ENCODE measurements at regions not wholly inside any gene's neighbourhood (a gene's known extent, or its start where the extent isn't known, plus 50 kb on each side); places are given as distances from the start of the nearest gene placed in this dataset.
"Not testable (repeated sequence)": the region's sequence is repeated elsewhere in the genome, so short reads cannot be mapped to it uniquely, and the experiment has no call there.

DNA sequence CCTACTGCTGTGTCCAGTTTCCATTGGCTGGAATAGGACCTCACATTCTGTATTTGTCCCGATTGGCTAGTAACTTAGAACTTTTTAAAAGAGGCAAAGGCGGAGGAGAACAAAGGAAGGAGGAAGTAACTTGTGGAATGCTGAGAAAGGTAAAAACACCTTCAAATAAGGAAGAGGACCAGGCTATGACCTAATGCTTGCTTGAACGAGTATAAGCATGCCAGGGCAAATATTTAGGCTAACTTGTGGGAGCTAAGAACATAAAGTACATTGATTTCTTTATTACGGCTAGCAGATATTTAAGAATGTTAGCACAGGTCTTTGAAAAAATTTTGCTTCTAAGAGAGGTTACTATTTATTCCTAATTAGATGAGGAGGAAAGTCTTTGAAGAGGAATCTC is 214.5 kb upstream of the CENPE start:
- not testable (repeated sequence) for TF ChIP-seq POLR2AphosphoS5 (IDR thresholded peaks at IDR 0.05; ENCODE audit: low read depth, low read length); POLR2A (IDR thresholded peaks at IDR 0.05; ENCODE audit: low read depth, low read length); POU2F2 (IDR thresholded peaks at IDR 0.05; ENCODE audit: low read depth, low read length); TAF1 (IDR thresholded peaks at IDR 0.05; ENCODE audit: low read depth, low read length); SPI1 (IDR thresholded peaks at IDR 0.05; ENCODE audit: low read depth, low read length); PAX5 (IDR thresholded peaks at IDR 0.05; ENCODE audit: insufficient read depth, low read length, severe bottlenecking)

Data from GM12891 (cell line).